Subcutaneous abdominal adipose tissue (tissue), 5 donors: ENCODE measurements at regions not wholly inside any gene's neighbourhood (a gene's known extent, or its start where the extent isn't known, plus 50 kb on each side); places are given as distances from the start of the nearest gene placed in this dataset.
"Not testable (repeated sequence)": the region's sequence is repeated elsewhere in the genome, so short reads cannot be mapped to it uniquely, and the experiment has no call there.

Experiments used
- H3K27ac ChIP-seq: one replicate; pipeline ENCODE4 v1.7.0; 2013; ENCODE audit warnings: low read depth, mild to moderate bottlenecking, inconsistent platforms, low read length, moderate library complexity
- H3K27me3 ChIP-seq, 5 donors: one replicate each; pipeline ENCODE4 v1.7.0; 2013; ENCODE audit warnings: low read length in 5 of 5, inconsistent platforms in 1 of 5; ENCODE audit not compliant: control insufficient read depth in 5 of 5, insufficient read depth in 4 of 5
- H3K36me3 ChIP-seq, 5 donors: one replicate each; pipeline ENCODE4 v1.7.0; 2013; ENCODE audit warnings: low read length in 5 of 5; ENCODE audit not compliant: control insufficient read depth in 5 of 5, insufficient read depth in 5 of 5
- H3K4me1 ChIP-seq, 5 donors: one replicate each; pipeline ENCODE4 v1.7.0; 2013; ENCODE audit warnings: low read length in 5 of 5, mild to moderate bottlenecking in 3 of 5, moderate library complexity in 1 of 5; ENCODE audit not compliant: control insufficient read depth in 5 of 5, insufficient read depth in 5 of 5
- H3K4me3 ChIP-seq, 5 donors: one replicate each; pipeline ENCODE4 v1.7.0; 2013; ENCODE audit warnings: low read length in 5 of 5, low read depth in 1 of 5
- H3K9ac ChIP-seq, 5 donors: one replicate each; pipeline ENCODE4 v1.7.0; 2013; ENCODE audit warnings: low read length in 5 of 5, mild to moderate bottlenecking in 4 of 5, moderate library complexity in 3 of 5
- H3K9me3 ChIP-seq, 5 donors: one replicate each; pipeline ENCODE4 v1.7.0; 2013; ENCODE audit warnings: low read length in 5 of 5; ENCODE audit not compliant: control insufficient read depth in 5 of 5
- donor health status: healthy.
- donor health status: healthy.
- donor health status: healthy.
- donor health status: healthy.
- donor health status: healthy.

GRCh38 chr4:137375111-137375850, 157.0 kb downstream of the PCDH18 start:
- no peak overlapping the region for H3K9ac ChIP-seq
- no peaks in the 10 kb centered on the region for H3K4me1 ChIP-seq
- peak overlapping the region; percentile 37 for H3K27ac ChIP-seq
- no peaks in the 10 kb centered on the region for H3K9me3 ChIP-seq
- no peak overlapping the region for H3K4me3 ChIP-seq
- H3K36me3 ChIP-seq, result no peaks in the 10 kb centered on the region
- H3K27me3 ChIP-seq, result no peaks in the 10 kb centered on the region

GRCh38 chr4:137370679-137371078, 161.6 kb downstream of the PCDH18 start:
- H3K27me3 ChIP-seq, result no peaks in the 10 kb centered on the region
- no peak overlapping the region for H3K27ac ChIP-seq
- H3K36me3 ChIP-seq, result no peaks in the 10 kb centered on the region
- no peaks in the 10 kb centered on the region for H3K9me3 ChIP-seq
- H3K9ac ChIP-seq, result no peak overlapping the region
- H3K4me3 ChIP-seq, result no peak overlapping the region
- no peaks in the 10 kb centered on the region for H3K4me1 ChIP-seq

GRCh38 chr4:137370206-137370633, 162.1 kb downstream of the PCDH18 start:
- no peaks in the 10 kb centered on the region for H3K4me1 ChIP-seq
- H3K36me3 ChIP-seq, result no peaks in the 10 kb centered on the region
- H3K9ac ChIP-seq, result no peak overlapping the region
- H3K4me3 ChIP-seq, result no peak overlapping the region
- no peaks in the 10 kb centered on the region for H3K9me3 ChIP-seq
- H3K27ac ChIP-seq, result no peak overlapping the region
- no peaks in the 10 kb centered on the region for H3K27me3 ChIP-seq

DNA sequence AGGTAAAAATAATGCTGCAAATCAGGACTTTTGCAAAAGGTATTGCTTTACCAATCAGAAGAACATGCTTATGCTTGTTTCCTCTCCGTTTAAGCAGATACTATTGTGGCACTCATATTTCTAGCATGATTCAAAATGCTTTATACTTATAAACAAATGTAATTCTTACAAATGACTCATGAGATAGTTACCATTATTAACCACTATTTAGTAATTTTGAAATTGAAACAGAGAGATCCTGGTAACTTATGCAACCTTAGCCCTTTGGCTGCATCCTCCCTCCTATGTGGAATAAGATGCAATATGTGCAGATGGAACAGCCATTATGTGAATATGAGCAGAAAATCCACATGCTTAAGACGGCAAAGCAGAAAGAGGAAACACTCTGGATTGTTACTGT, 164.7 kb downstream of the PCDH18 start:
- no peaks in the 10 kb centered on the region for H3K36me3 ChIP-seq
- no peaks in the 10 kb centered on the region for H3K4me1 ChIP-seq
- H3K9me3 ChIP-seq, result no peaks in the 10 kb centered on the region
- H3K9ac ChIP-seq, result no peak overlapping the region
- H3K27me3 ChIP-seq, result no peaks in the 10 kb centered on the region
- H3K27ac ChIP-seq, result no peak overlapping the region
- no peak overlapping the region for H3K4me3 ChIP-seq

DNA sequence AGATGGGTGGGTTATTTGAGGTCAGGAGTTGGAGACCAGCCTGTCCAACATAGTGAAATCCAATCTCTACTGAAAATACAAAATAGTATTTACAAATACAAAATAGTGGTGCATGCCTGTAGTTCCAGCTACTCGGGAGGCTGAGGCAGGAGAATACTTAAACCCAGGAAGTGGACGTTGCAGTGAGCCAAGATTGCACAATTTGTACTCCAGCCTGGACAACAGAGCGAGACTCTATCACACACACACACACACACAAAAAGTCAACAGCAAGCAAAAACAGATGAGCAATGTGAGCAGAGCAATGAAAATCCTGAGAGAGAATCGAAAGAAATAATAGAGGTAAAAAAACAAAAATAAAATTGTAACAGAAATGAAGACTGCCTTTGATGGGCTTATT, 168.8 kb downstream of the PCDH18 start:
- Histone ChIP-seq H3K36me3 (no peaks in the 10 kb centered on the region), H3K27me3 (no peaks in the 10 kb centered on the region), H3K9me3 (no peaks in the 10 kb centered on the region)

GRCh38 chr4:137361756-137362470, 170.4 kb downstream of the PCDH18 start:
- Histone ChIP-seq H3K9ac (no peak overlapping the region), H3K27me3 (no peaks in the 10 kb centered on the region), H3K9me3 (no peaks in the 10 kb centered on the region), H3K27ac (no peak overlapping the region), H3K4me3 (no peak overlapping the region), H3K4me1 (peaks cover 0 to 5% (median 0%) of the 10 kb centered on the region in 5 donors), H3K36me3 (no peaks in the 10 kb centered on the region)

More for the DNA sequence above, 168.8 kb downstream of the PCDH18 start:
- Histone ChIP-seq H3K4me3 (no peak overlapping the region), H3K9ac (no peak overlapping the region), H3K4me1 (peaks cover 0 to 5% (median 0%) of the 10 kb centered on the region in 5 donors), H3K27ac (no peak overlapping the region)

- Histone ChIP-seq H3K9ac (no peak overlapping the region), H3K27ac (no peak overlapping the region), H3K36me3 (no peaks in the 10 kb centered on the region), H3K4me1 (peaks cover 0 to 5% (median 0%) of the 10 kb centered on the region in 5 donors), H3K27me3 (no peaks in the 10 kb centered on the region), H3K9me3 (no peaks in the 10 kb centered on the region), H3K4me3 (no peak overlapping the region)
Measured at GRCh38 chr4:137360761-137361160, 171.5 kb downstream of the PCDH18 start.

DNA sequence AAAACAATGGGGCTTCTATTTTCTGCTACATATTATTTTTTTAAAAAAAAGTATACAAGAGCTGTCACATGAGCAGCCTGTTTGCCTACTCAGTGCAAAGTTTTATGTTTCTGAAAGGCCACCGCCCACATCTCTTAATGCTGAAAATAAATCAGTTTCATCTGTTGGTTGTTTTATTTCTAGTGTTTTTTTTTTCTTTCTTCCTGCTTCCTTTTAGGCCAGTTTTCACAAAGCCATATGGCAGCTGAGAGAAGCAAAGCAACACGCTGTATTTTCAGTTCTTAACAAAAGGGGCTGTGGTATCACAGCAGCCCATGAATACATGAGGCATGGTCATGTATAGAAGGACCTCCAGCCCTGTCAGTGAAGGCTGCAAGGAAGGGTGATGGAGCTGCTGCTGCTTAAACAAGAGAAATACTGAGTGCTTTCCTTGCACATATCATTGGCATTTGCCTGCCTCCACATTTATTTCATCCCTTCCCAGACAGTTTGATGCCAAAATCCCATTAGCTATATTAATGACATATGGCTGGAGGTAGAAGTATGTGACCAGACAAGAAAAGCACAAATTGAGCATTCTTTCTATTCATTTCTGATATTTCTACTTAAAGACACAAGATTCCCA, 172.5 kb downstream of the PCDH18 start:
- Histone ChIP-seq H3K4me1 (peaks cover 0 to 5% (median 0%) of the 10 kb centered on the region in 5 donors), H3K36me3 (no peaks in the 10 kb centered on the region), H3K9me3 (no peaks in the 10 kb centered on the region), H3K27ac (no peak overlapping the region), H3K9ac (no peak overlapping the region), H3K4me3 (no peak overlapping the region), H3K27me3 (no peaks in the 10 kb centered on the region)

DNA sequence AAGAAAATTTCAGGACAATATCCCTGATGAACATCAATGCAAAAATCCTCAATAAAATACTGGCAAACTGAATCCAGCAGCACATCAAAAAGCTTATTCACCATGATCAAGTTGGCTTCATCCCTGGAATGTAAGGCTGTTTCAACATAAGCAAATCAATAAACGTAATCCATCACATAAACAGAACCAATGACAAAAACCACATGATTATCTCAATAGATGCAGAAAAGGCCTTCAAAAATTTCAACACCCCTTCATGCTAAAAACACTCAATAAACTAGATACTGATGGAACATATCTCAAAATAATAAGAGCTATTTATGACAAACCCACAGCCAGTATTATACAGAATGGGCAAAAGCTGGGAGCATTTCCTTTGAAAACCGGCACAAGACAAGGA, 177.7 kb downstream of the PCDH18 start:
- not testable (repeated sequence) for H3K27ac ChIP-seq, H3K9ac ChIP-seq

GRCh38 chr4:137347371-137347770, 184.9 kb downstream of the PCDH18 start:
- H3K9ac ChIP-seq, result no peak overlapping the region
- no peaks in the 10 kb centered on the region for H3K36me3 ChIP-seq
- no peaks in the 10 kb centered on the region for H3K27me3 ChIP-seq
- H3K4me1 ChIP-seq, result no peaks in the 10 kb centered on the region
- peaks cover 0 to 3% (median 0%) of the 10 kb centered on the region in 5 donors for H3K9me3 ChIP-seq
- H3K27ac ChIP-seq, result no peak overlapping the region
- H3K4me3 ChIP-seq, result no peak overlapping the region

More for the DNA sequence above, 177.7 kb downstream of the PCDH18 start:
- H3K4me3 ChIP-seq, H3K27me3 ChIP-seq, H3K4me1 ChIP-seq, H3K36me3 ChIP-seq: not testable (repeated sequence)
- peaks cover 0 to 13% (median 6%) of the 10 kb centered on the region in 5 donors for H3K9me3 ChIP-seq
